PC-3 (cell line): ENCODE measurements at regions not wholly inside any gene's neighbourhood (a gene's known extent, or its start where the extent isn't known, plus 50 kb on each side); places are given as distances from the start of the nearest gene placed in this dataset.

ENCODE experiments used
- EZH2phosphoT487 ChIP-seq: fragments of 300-600 bp; sonication (generic); IDR thresholded peaks from 2 replicates; pipeline ENCODE4 v1.6.1; 2018; ENCODE audit warnings: mild to moderate bottlenecking, antibody characterized with exemption, low read length, borderline replicate concordance
- TF ChIP-seq, protein P1 (sequence below): fragments of 300-600 bp; sonication (generic); conservative IDR thresholded peaks from 2 replicates; pipeline ENCODE4 v1.5.1; 2017; ENCODE audit warnings: antibody characterized with exemption, low read depth, mild to moderate bottlenecking, low read length

DNA sequence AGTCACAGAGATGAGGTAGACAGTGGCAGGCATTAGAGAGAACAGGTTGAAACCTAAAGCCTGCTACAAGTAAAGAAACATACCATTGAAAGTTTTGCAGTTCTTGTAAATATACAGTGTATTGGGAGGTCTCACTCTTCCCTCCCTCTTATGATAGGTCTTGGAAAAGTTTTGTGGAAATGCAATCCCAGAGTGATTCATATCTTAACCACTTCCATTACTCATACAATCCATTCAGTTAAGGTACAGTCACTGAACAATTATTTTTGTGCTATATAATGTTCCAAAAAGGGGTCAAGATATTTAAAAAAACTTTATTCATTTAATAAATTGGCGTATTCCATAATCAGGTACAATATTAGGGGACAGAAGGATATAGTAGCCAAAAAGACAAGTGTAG, 737.7 kb upstream of the ALCAM start:
- TF ChIP-seq, protein P1, sequence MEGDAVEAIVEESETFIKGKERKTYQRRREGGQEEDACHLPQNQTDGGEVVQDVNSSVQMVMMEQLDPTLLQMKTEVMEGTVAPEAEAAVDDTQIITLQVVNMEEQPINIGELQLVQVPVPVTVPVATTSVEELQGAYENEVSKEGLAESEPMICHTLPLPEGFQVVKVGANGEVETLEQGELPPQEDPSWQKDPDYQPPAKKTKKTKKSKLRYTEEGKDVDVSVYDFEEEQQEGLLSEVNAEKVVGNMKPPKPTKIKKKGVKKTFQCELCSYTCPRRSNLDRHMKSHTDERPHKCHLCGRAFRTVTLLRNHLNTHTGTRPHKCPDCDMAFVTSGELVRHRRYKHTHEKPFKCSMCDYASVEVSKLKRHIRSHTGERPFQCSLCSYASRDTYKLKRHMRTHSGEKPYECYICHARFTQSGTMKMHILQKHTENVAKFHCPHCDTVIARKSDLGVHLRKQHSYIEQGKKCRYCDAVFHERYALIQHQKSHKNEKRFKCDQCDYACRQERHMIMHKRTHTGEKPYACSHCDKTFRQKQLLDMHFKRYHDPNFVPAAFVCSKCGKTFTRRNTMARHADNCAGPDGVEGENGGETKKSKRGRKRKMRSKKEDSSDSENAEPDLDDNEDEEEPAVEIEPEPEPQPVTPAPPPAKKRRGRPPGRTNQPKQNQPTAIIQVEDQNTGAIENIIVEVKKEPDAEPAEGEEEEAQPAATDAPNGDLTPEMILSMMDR, result no peak
- no peak for TF ChIP-seq EZH2phosphoT487
